Fibroblast of the aortic adventitia (primary cell): ENCODE measurements at regions not wholly inside any gene's neighbourhood (a gene's known extent, or its start where the extent isn't known, plus 50 kb on each side); places are given as distances from the start of the nearest gene placed in this dataset.
"Not testable (repeated sequence)": the region's sequence is repeated elsewhere in the genome, so short reads cannot be mapped to it uniquely, and the experiment has no call there.

Experiments
- DNase-seq: peaks from one replicate; pipeline ENCODE4 v3.0.0-alpha.2; 2010; ENCODE audit warnings: low read depth
- H3K4me3 ChIP-seq: 2 replicates; pipeline ENCODE4 v1.5.1; 2011; ENCODE audit warnings: low read depth, mild to moderate bottlenecking, control low read depth, low read length, moderate library complexity
- CTCF ChIP-seq: IDR thresholded peaks from 2 replicates; pipeline ENCODE4 v1.5.1; 2011; ENCODE audit warnings: mild to moderate bottlenecking, low read length, control low read depth, inconsistent platforms; ENCODE audit not compliant: insufficient read depth

- TF ChIP-seq CTCF = no peak
- peak; percentile 24 for DNase-seq
- H3K4me3 ChIP-seq = no peak overlapping the region
Measured at GRCh38 chr14:30191639-30192279, 264.1 kb upstream of the PRKD1 start.

DNA sequence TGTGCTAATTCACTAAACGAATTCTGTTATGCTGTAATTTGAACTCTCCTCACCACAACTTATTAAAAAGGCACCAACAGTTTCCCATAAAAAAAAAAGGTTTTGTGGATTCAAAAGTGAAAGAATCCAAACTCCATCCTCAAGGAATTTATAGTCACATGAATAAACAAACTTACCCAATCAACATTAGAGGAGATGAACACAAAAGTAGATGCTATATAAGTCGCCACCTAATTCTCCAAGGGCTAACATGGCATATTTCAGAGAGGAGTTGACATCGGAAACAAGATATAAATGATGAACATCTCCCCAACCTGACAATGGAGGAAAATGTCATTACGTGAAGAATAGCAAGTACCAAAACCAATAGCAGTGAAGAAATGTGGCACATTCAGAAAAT, 265.5 kb upstream of the PRKD1 start:
- no peak for DNase-seq
- TF ChIP-seq CTCF = no peak
- no peak overlapping the region for H3K4me3 ChIP-seq

DNA sequence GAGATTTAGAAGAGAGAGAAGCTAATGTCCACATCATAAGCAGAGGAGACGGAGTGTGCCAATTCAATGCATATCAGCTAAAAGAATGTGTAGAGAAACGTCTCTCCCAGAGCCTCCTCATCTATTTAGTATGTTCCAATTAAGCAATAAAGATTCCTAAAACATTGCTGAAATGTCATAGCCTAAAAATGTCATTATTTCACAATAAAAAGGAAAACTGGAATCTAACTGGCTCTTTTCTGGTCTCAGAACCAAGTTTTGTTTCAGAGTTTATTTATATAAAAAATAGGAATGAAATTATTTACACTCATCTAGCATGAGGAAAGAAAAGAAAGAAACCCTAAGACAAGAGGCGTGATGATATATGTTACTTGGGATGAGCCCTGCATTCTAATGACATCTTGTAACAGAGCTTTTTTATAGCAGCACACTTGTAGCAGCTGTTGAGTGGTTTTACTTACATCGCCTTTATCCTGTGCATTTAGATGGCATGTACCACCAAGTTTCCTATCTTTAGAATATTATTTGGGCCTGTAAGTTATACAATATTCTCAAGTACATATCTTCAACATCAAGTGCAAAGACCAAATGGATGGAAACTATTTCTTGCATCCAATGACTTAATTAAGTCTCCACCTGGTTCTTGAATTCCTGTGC, 266.3 kb upstream of the PRKD1 start:
- TF ChIP-seq CTCF = no peak
- peak; percentile 95 for DNase-seq
- no peak overlapping the region for H3K4me3 ChIP-seq

- no peak overlapping the region for H3K4me3 ChIP-seq
- peak; percentile 92 for DNase-seq
- TF ChIP-seq CTCF = no peak
Measured at GRCh38 chr14:30194741-30195148, 267.1 kb upstream of the PRKD1 start.

- H3K4me3 ChIP-seq = no peak overlapping the region
- no peak for DNase-seq
- no peak for TF ChIP-seq CTCF
Measured at GRCh38 chr14:30195941-30196340, 268.3 kb upstream of the PRKD1 start.

DNA sequence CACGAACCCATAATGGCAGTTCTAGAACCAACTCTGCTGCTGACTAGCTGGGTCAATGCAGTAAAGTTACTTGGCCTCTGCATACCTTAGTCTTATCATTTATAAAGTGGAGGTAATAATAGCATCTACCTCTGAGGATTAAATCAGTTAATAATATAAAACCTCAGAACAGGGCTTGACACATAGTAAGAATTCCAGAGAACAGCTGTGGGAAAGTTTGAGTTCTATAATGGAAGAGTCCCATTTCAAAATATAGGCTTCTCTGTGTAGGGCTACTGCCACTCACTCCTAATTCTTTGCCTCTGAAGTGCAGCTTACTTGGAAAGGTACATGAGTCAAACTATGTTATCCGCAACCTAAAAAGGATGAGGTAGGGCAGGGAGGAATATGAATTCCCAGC, 269.2 kb upstream of the PRKD1 start:
- DNase-seq = no peak
- no peak overlapping the region for H3K4me3 ChIP-seq
- TF ChIP-seq CTCF = no peak

GRCh38 chr14:30198720-30199119, 271.1 kb upstream of the PRKD1 start:
- DNase-seq, H3K4me3 ChIP-seq: not testable (repeated sequence)
